Kidney epithelial cell (primary cell): ENCODE measurements at regions not wholly inside any gene's neighbourhood (a gene's known extent, or its start where the extent isn't known, plus 50 kb on each side); places are given as distances from the start of the nearest gene placed in this dataset.
"Not testable (repeated sequence)": the region's sequence is repeated elsewhere in the genome, so short reads cannot be mapped to it uniquely, and the experiment has no call there.

Experiments
- DNase-seq: peaks from one replicate; pipeline ENCODE4 v3.0.0-alpha.2; 2010; ENCODE audit warnings: low read depth
- H3K27me3 ChIP-seq: 2 replicates; pipeline ENCODE4 v1.6.0; 2011; ENCODE audit warnings: low read length; ENCODE audit not compliant: control insufficient read depth, insufficient read depth
- H3K36me3 ChIP-seq: 2 replicates; pipeline ENCODE4 v1.5.1; 2011; ENCODE audit warnings: low read length; ENCODE audit not compliant: control insufficient read depth, insufficient read depth
- H3K4me3 ChIP-seq: 2 replicates; pipeline ENCODE4 v1.5.1; 2011; ENCODE audit warnings: low read depth, mild to moderate bottlenecking, control low read depth, low read length
- TF ChIP-seq, protein P1 (sequence below): IDR thresholded peaks from 2 replicates; pipeline ENCODE4 v1.5.1; 2011; ENCODE audit warnings: mild to moderate bottlenecking, moderate library complexity, low read length, control low read depth, inconsistent platforms; ENCODE audit not compliant: insufficient read depth, poor library complexity, severe bottlenecking

DNA sequence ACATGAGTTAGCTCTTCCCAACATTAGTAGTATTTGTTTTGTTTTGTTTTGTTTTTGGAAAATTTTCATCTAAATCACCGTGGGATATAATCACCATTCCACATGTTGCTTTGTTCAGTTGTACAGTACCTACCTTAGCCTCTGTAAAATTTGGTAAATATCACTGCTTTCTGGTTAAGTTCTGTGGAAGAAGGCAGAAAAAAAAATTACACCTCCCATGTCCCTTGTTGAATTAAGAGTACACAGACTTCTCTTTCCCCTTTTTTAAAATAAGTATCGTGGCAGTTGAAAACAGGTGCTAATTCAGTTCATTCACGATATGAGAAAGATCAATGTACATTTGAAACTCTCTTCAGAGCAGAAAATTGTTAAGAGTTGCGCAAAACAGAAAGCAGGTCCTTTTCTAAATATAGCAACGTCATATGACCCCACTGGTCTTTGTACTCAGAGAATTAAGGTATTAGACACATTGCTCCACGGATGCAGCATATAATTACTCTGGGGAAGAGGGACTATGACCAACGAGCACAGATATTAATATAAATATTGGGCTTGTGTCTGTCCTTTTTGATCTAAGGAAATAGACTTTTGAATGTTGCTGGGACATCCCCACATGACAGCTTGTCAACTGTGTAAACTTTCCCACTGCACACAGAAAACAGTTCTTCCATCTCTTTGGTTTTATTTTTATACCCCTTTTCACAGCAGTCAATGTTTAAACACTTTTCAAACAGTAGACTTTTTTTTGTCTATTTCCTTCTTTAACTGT lies 58.6 kb upstream of the ZNF217 start:
- Histone ChIP-seq H3K4me3 (no peak overlapping the region), H3K36me3 (no peaks in the 10 kb centered on the region), H3K27me3 (no peaks in the 10 kb centered on the region)
- DNase-seq, result no peak
- TF ChIP-seq, protein P1, sequence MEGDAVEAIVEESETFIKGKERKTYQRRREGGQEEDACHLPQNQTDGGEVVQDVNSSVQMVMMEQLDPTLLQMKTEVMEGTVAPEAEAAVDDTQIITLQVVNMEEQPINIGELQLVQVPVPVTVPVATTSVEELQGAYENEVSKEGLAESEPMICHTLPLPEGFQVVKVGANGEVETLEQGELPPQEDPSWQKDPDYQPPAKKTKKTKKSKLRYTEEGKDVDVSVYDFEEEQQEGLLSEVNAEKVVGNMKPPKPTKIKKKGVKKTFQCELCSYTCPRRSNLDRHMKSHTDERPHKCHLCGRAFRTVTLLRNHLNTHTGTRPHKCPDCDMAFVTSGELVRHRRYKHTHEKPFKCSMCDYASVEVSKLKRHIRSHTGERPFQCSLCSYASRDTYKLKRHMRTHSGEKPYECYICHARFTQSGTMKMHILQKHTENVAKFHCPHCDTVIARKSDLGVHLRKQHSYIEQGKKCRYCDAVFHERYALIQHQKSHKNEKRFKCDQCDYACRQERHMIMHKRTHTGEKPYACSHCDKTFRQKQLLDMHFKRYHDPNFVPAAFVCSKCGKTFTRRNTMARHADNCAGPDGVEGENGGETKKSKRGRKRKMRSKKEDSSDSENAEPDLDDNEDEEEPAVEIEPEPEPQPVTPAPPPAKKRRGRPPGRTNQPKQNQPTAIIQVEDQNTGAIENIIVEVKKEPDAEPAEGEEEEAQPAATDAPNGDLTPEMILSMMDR, result no peak

GRCh38 chr20:53649493-53649892 lies 55.9 kb upstream of the ZNF217 start:
- DNase-seq, H3K27me3 ChIP-seq, H3K4me3 ChIP-seq, H3K36me3 ChIP-seq: not testable (repeated sequence)

GRCh38 chr20:53647286-53647821 lies 53.7 kb upstream of the ZNF217 start:
- H3K27me3 ChIP-seq, result no peaks in the 10 kb centered on the region
- H3K4me3 ChIP-seq, result no peak overlapping the region
- DNase-seq, result no peak
- TF ChIP-seq, protein P1, result no peak
- H3K36me3 ChIP-seq, result no peaks in the 10 kb centered on the region

GRCh38 chr20:53646550-53646949 lies 52.9 kb upstream of the ZNF217 start:
- TF ChIP-seq, protein P1, result no peak
- Histone ChIP-seq H3K27me3 (no peaks in the 10 kb centered on the region), H3K4me3 (no peak overlapping the region), H3K36me3 (no peaks in the 10 kb centered on the region)
- no peak for DNase-seq

DNA sequence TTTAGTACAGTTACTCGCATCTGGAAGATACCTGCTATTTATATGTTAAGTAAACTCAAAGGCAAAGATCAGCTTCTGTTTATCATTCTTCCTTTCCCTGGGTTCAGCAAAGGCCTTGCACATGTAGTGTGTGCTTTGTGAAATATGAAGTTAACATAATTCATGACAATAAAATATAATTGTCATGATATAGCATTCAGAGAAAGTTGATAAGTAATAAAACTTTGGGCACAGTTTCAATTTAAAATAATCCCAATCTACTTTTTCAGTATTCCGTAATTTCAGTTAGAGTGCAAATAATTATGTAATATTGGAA lies 51.9 kb upstream of the ZNF217 start:
- TF ChIP-seq, protein P1, result no peak
- no peak overlapping the region for H3K4me3 ChIP-seq
- no peaks in the 10 kb centered on the region for H3K36me3 ChIP-seq

DNA sequence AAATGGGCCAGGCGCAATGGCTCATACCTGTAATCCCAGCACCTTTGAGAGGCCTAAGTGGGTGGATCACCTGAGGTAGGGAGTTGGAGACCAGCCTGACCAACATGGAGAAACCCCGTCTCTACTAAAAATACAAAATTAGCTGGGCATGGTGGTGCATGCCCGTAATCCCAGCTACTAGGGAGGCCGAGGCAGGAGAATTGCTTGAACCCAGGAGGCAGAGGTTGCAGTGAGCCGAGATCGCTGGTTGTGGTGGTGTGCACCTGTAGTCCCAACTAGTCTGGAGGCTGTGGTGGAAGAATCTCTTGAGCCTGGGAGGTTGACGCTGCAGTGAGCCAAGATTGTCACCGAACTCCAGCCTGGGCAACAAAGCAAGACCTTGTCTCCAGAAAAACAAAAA lies 50.5 kb upstream of the ZNF217 start:
- H3K27me3 ChIP-seq, H3K4me3 ChIP-seq, H3K36me3 ChIP-seq, DNase-seq: not testable (repeated sequence)

More for the DNA sequence above, 51.9 kb upstream of the ZNF217 start:
- DNase-seq, result no peak
- H3K27me3 ChIP-seq, result no peaks in the 10 kb centered on the region
